H7 (cell line): ENCODE measurements at regions not wholly inside any gene's neighbourhood (a gene's known extent, or its start where the extent isn't known, plus 50 kb on each side); places are given as distances from the start of the nearest gene placed in this dataset.

ENCODE experiments used
- DNase-seq: peaks from one replicate; pipeline ENCODE4 v3.0.0; 2012
- H3K27me3 ChIP-seq: 2 replicates; pipeline ENCODE4 v1.6.0; 2011; ENCODE audit warnings: mild to moderate bottlenecking, low read length; ENCODE audit not compliant: control insufficient read depth, insufficient read depth
- H3K36me3 ChIP-seq: replicated peaks from 2 replicates; pipeline ENCODE4 v1.5.1; 2011; ENCODE audit warnings: low read length; ENCODE audit not compliant: control insufficient read depth, insufficient read depth
- H3K4me3 ChIP-seq: 2 replicates; pipeline ENCODE4 v1.5.1; 2011; ENCODE audit warnings: low read depth, mild to moderate bottlenecking, control low read depth, low read length, moderate library complexity; ENCODE audit not compliant: insufficient read depth

DNA sequence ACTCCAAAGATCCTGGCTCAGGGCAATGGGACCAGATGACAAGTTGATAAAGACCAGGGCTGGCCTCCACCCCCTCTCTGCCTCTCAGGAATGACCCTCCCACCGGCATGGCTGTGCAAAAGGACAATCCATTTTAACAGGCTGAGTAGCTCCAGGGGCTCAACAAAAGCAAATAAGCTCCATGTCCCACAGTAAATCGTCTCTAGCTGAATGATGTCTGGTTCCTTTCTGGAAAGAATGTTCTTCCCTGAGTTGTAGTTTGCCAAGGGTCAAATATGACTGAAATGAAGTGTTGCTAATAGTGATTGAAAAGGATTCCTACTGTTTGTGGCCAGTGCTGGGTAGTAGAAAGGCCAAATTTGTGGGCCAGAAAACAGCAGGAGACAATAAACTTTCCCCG lies 434.4 kb upstream of the ETAA1 start:
- DNase-seq = no peak
- no peak overlapping the region for H3K4me3 ChIP-seq

DNA sequence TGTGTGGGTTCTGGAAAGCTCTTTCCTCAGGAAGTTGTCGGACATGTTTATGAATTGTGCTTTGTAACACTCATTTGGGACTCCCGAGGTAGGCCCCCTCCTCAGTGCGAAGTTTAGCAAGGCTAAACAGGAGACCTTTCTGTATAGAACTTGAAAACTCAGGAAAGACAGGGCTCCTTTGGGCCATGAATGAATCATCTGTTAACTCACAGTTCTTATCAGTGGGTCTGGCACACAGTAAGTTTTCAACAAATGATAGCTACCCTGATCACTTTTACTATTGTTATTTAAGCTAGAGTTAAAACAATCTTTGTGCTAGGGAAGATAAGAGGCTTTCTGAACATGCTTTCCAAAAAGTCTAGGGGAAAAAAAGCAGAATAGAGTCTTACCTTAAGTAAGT lies 430.5 kb upstream of the ETAA1 start:
- Histone ChIP-seq H3K27me3 (no peaks in the 10 kb centered on the region), H3K36me3 (no peaks in the 10 kb centered on the region), H3K4me3 (no peak overlapping the region)
- no peak for DNase-seq

More for the DNA sequence above, 434.4 kb upstream of the ETAA1 start:
- no peaks in the 10 kb centered on the region for H3K27me3 ChIP-seq
- H3K36me3 ChIP-seq = no peaks in the 10 kb centered on the region

DNA sequence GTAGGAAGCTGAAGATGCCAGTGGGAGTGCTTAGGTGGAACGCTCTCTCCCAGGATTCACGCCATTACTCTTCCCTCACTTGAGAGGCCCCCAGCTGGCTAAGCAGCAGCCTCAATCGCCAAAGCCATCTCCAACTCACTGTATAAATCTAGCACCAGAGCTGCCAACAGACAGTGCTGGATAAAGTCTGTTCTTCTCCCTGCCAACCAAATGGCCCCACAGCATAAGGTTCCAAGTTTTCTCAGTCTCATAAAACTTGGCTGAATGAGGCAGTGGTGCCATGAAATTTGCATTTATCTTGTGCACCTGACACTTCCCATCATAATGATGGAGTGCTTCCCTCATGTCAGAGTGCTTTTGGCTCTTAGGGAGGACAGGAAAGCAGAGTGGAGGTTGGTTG lies 428.2 kb upstream of the ETAA1 start:
- Histone ChIP-seq H3K27me3 (no peaks in the 10 kb centered on the region), H3K4me3 (no peak overlapping the region), H3K36me3 (no peaks in the 10 kb centered on the region)
- no peak for DNase-seq

DNA sequence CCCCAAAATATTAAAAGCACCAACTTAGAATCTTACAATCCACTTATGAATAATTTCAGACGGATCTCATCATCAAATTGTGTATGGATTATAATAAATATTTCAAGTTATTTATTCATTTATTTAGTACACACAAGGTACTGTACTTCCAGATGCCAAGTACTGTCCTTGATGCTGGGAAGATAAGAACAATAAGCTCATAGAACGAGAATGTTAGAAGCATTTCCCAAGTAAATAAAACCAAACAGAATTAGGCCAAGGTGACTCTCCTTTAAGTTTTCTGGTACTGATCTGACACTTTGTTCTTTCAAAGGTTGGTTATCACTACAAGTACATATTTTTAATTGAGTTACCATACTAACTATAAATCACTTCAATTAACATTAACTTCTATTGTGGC lies 416.1 kb upstream of the ETAA1 start:
- no peak for DNase-seq
- H3K36me3 ChIP-seq = no peaks in the 10 kb centered on the region
- no peak overlapping the region for H3K4me3 ChIP-seq
- no peaks in the 10 kb centered on the region for H3K27me3 ChIP-seq

DNA sequence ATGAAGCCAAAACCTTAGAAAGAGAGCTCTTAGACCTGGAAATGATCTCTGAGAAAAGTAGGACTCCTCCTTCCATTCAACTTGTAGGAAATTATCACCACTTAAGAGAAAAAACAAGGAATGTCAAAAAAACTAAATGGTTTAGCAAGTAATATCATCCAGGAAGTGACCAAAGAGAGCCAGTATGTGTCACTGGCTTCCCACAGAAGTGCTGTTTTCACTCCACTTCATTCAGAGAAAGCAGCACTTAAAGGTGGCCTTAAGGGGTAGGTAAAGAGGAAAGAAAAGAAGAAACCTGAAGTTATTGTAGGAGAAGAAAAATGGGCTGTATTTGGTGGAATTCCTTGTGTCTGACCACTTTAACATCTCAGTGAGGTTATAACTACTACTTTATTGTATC lies 414.4 kb upstream of the ETAA1 start:
- Histone ChIP-seq H3K36me3 (no peaks in the 10 kb centered on the region), H3K4me3 (no peak overlapping the region), H3K27me3 (no peaks in the 10 kb centered on the region)
- no peak for DNase-seq

DNA sequence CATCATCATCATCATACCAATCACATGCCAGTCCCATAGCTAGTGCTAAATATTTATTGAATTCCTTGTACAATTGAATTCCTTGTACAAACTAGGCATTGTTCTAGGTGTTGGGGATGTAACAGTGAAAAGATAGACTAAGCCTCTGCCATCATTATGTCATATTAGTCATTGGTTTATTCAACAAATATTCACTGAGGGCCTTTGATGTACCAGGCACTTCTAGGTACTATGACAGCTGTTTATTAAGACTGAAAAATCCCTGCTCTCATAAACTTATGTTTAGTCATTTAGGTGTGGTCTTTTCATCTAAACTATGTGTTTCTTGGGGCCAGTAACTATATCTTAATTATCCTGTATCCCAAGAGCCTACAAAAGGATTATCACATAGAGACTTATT lies 412.3 kb upstream of the ETAA1 start:
- H3K36me3 ChIP-seq = no peaks in the 10 kb centered on the region

DNA sequence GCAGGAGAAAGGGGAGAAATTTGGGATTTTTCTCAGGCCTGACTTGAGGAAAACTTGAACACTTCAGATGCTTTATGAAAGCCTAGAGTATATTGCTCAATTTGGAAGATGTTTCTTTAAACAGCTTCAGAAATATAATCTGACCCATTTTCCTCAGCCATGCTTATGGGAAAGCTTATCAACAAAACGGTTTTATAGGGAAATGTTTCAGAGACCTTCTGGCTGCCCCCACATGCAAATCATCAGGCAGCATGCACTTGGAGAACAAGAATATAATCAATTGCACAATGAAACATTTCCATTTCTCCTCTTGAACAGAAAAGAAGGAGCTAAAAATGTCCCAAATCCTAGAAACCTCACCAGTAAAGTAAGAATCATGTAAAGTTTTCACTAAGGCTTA lies 411.2 kb upstream of the ETAA1 start:
- Histone ChIP-seq H3K4me3 (no peak overlapping the region), H3K36me3 (no peaks in the 10 kb centered on the region), H3K27me3 (no peaks in the 10 kb centered on the region)
- DNase-seq = no peak

More for the DNA sequence above, 412.3 kb upstream of the ETAA1 start:
- H3K4me3 ChIP-seq = no peak overlapping the region
- H3K27me3 ChIP-seq = no peaks in the 10 kb centered on the region
- no peak for DNase-seq

DNA sequence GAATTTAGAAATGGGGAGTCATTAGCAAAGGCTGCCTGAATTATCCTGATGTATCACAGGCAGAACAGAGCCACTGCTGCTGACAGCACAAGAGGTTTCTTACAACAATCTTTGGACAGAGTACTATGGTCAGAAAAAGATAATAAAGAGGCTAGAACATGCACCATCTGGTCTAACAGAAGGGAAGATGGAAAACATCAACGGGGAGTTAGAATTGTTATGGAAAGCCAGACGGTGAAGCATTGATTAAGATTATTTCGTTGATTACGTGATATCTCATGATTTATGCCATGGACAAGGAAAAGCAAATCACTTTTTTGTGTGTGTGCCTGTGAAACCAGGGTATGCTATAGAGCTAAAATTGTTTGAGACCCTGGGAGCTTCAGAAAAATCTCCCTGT lies 409.4 kb upstream of the ETAA1 start:
- no peak for DNase-seq
- no peaks in the 10 kb centered on the region for H3K36me3 ChIP-seq
- no peak overlapping the region for H3K4me3 ChIP-seq
- no peaks in the 10 kb centered on the region for H3K27me3 ChIP-seq

DNA sequence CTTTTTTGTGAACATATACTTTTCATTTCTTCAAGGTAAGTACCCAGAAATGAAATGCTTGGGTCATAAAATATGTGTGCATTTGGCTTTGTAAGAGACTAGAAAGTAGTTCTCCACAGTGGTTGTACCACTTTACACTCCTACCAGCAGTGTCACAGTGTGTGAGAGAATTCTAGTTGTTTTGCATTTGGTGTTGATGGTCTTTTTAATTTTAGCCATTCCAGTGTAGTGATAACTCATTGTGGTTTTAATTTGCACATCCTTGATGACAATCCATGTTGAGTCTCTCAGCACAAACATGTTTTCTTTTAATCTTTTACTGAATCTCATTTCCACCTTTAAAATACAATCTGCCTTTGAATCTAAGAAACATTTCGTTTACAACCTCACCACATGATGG lies 402.5 kb upstream of the ETAA1 start:
- Histone ChIP-seq H3K36me3 (no peaks in the 10 kb centered on the region), H3K4me3 (no peak overlapping the region), H3K27me3 (no peaks in the 10 kb centered on the region)
- DNase-seq = no peak

DNA sequence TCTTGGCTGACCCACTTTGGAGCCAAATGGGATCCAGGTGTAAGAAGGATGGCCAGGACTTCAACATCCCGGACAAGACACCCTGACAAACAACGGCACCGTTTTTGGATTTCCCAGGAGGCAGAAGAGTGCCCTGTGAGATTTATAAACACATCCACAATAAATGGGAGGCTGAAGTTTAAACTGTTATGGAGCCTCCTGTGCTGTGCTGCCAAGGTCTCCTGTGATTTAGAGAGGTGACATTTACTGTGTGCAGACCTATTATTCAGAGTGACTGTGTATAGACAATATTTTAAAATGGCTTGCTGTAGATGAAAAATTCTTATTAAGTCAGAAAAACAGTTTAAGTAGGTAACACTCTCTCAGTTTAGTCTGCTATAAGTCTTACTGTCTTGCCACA lies 401.5 kb upstream of the ETAA1 start:
- Histone ChIP-seq H3K36me3 (no peaks in the 10 kb centered on the region), H3K27me3 (no peaks in the 10 kb centered on the region), H3K4me3 (no peak overlapping the region)
- DNase-seq = no peak

DNA sequence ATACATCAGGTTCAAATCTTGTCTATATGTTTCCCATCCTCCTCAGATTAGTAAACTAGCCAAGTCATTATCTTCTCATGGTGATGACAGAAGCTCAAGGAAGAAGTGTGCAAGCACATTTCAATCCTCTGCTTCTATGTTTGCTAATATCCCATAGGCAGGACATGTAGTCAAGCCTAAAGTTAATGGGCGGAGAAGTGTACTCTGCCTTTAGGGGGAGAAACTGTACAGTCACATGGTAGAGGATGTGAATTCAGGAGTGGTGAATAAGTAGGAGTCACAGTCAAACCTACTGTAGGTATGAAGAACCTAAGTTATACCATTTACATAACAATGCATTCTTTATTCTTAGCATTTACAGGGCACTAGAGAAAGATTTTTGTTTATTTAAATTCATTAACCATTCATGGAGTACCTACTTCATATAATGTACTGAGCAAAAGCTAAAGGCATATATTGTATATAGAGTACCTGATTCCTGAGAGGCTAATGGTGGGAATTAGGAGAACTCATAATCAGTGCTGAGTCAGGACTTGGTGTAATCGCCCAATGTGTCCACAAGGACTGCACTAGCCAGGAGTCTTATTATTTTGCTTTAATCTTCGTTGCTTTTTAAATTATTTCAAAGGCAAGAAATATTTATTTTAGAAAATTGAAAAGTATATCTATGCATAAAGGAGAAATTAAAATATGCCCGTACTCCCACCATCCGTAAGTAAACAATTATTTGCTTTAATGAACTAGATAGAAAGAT lies 394.3 kb upstream of the ETAA1 start:
- DNase-seq = no peak
- H3K27me3 ChIP-seq = no peaks in the 10 kb centered on the region
- no peaks in the 10 kb centered on the region for H3K36me3 ChIP-seq
- H3K4me3 ChIP-seq = no peak overlapping the region

DNA sequence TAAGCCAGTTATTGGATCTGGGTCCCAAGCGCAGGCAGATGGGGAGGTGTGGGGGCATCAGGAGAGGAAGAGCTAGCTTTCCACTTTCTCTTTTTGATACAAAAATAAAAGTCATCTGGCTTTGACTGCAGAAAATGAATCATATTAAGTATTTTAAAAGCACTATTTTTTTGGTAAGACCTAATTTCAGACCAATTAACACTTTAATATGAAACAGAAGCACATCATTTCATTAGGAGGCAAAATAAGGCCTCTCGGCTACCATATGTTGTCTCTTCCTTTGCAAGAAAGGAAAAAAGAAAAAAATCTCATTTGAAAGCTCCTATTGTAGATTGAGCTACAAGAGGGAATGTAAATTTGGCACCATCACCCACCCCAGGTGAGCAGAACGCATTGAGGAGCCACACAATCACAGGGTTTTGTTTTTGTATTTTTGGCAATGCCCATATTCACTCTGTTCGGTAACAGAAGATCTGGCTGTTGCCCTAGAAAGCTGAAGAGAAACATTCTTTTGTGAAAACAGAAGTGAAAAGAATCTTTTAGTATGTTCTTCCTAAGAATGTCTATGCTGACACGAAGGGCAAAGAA lies 390.7 kb upstream of the ETAA1 start:
- Histone ChIP-seq H3K27me3 (no peaks in the 10 kb centered on the region), H3K4me3 (no peak overlapping the region), H3K36me3 (no peaks in the 10 kb centered on the region)
- DNase-seq = no peak

DNA sequence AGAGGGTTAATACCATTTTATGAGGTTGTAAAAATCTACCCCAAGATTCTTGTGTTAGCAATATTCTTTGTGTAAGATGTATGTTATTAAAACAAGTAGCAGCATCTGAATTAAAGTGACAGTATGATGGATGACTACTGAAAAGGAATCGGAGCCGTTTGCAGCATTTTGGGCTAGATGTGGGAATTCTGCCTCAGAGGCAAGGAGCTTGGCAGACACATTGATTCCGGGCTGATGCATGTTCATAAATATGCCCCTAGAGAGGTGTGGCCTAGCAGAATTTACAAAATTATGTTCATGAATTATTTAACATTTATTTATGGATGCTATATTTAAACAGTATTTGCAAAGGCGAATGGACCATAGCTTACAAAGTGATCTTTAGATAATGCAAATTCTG lies 389.0 kb upstream of the ETAA1 start:
- Histone ChIP-seq H3K27me3 (no peaks in the 10 kb centered on the region), H3K36me3 (no peaks in the 10 kb centered on the region)
- no peak for DNase-seq

DNA sequence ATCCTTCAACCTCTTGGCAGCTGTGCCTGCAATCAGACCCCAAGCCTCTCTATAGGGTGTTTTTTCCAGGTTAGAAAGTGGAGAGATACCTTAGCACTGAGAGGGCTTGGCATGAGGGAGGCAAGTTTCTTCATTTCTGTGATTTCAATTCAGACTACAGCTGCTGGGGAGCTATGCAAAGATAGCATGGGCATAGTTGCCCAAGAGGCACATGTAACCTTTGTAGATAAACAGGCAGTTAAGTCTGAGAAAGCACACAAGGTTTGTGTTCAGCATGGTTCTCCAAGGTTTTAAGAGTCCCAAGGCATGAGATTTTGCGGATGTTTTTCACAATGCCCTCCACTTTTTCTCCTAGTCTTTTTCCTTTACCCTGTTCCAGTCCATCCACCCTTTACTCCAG lies 385.0 kb upstream of the ETAA1 start:
- DNase-seq = no peak
- Histone ChIP-seq H3K36me3 (no peaks in the 10 kb centered on the region), H3K4me3 (no peak overlapping the region), H3K27me3 (no peaks in the 10 kb centered on the region)

More for the DNA sequence above, 389.0 kb upstream of the ETAA1 start:
- H3K4me3 ChIP-seq = no peak overlapping the region

DNA sequence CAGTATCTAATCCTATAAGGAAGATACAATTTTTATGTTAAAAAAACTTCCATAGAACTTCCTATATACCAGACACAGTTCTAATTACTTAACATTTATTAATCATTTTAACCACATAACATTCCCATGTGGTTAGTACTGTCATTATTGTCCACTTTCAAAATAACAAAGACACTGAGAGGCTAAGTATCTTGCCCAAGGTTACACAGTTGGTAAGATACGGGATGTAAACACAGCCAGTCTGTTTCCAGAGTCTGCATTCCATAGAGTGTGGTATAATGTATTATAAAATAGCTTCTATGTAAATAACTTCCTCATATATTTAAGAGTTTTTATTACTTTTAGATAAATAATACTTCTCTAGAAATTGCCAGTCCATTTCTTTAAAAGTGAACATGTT lies 383.3 kb upstream of the ETAA1 start:
- H3K36me3 ChIP-seq = no peaks in the 10 kb centered on the region
- no peaks in the 10 kb centered on the region for H3K27me3 ChIP-seq
- no peak overlapping the region for H3K4me3 ChIP-seq
- no peak for DNase-seq

DNA sequence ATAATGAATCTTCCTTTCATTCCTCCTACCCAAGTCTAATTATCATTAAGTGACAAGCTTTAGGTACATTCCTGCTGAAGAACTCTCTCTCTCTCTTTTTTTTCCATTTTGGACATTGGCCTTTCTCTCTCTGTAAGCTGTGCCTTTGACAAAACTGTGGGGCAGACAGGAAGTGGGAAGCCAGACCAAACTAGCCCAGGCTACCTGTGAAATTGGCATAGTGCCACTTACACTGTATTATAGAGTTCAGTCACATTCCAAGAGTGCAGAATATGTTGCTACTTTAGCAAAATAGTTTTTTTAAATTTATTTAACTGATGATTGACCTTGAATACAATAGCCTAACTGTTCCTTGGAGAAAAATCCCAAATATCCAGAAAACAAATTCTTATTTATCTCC lies 381.5 kb upstream of the ETAA1 start:
- Histone ChIP-seq H3K36me3 (no peaks in the 10 kb centered on the region), H3K27me3 (no peaks in the 10 kb centered on the region), H3K4me3 (no peak overlapping the region)
- DNase-seq = no peak
